ENCODE measurements at regions not wholly inside any gene's neighbourhood (a gene's known extent, or its start where the extent isn't known, plus 50 kb on each side); places are given as distances from the start of the nearest gene placed in this dataset.

DNA sequence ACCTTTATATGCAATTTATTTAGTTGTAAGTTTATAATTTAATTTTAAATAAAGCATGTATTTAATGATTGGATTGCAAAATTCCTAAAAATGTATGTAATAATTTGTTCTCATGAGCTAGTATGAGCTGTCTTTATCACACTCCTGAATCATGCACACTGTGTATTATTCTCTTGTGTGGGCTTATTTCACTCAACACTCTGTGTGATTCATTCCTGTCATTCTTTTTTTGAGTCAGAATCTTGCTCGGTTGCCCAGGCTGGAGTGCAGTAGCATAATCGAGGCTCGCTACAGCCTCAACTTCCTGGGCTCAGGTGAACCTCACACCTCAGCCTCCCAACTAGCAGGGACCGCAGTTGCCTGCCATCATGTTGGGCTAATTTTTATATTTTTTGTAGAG is 123.1 kb upstream of the SLC34A2 start:
- ATAC-seq (ENCODE audit: poor library complexity): no peak
- Histone ChIP-seq H3K4me1 (ENCODE audit: insufficient read depth, low read length) (no peaks in the 10 kb centered on the region), H3K36me3 (ENCODE audit: insufficient read depth, low read length) (no peaks in the 10 kb centered on the region), H3K9me3 (ENCODE audit: control insufficient read depth in 1 of 2, insufficient read depth in 1 of 2, low read length in 2 of 2) (no peaks in the 10 kb centered on the region), H3K4me3 (ENCODE audit: low read length) (no peak overlapping the region), H3K27ac (ENCODE audit: low read depth in 1 of 2, low read length in 2 of 2) (no peak overlapping the region), H3K27me3 (ENCODE audit: control insufficient read depth in 1 of 2, insufficient read depth in 2 of 2, low read length in 2 of 2) (no peaks in the 10 kb centered on the region)
- no peaks in the 10 kb centered on the region for H3K36me3 Mint-ChIP-seq (ENCODE audit: low read depth)
- DNase-seq: no peak
- intact Hi-C loops (cut with DNase I, micrococcal nuclease): no loop called here
- TF ChIP-seq, protein P1, sequence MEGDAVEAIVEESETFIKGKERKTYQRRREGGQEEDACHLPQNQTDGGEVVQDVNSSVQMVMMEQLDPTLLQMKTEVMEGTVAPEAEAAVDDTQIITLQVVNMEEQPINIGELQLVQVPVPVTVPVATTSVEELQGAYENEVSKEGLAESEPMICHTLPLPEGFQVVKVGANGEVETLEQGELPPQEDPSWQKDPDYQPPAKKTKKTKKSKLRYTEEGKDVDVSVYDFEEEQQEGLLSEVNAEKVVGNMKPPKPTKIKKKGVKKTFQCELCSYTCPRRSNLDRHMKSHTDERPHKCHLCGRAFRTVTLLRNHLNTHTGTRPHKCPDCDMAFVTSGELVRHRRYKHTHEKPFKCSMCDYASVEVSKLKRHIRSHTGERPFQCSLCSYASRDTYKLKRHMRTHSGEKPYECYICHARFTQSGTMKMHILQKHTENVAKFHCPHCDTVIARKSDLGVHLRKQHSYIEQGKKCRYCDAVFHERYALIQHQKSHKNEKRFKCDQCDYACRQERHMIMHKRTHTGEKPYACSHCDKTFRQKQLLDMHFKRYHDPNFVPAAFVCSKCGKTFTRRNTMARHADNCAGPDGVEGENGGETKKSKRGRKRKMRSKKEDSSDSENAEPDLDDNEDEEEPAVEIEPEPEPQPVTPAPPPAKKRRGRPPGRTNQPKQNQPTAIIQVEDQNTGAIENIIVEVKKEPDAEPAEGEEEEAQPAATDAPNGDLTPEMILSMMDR (IDR thresholded peaks at IDR 0.05): no peak
- ChIA-PET POLR2A (no interaction called here), CTCF (no interaction called here)
- H3K9me3 Mint-ChIP-seq: no peaks in the 10 kb centered on the region
- H3K4me3 Mint-ChIP-seq: no peak overlapping the region
- peaks cover 15% of the 10 kb centered on the region for H3K27me3 Mint-ChIP-seq
- H3K4me1 Mint-ChIP-seq (ENCODE audit: low read depth): no peaks in the 10 kb centered on the region
- no peak overlapping the region for H3K27ac Mint-ChIP-seq

- no peak overlapping the region for H3K4me3 ChIP-seq (ENCODE audit: low read length)
- no peaks in the 10 kb centered on the region for H3K4me1 ChIP-seq (ENCODE audit: insufficient read depth, low read length)
- peaks cover 15% of the 10 kb centered on the region for H3K27me3 Mint-ChIP-seq
- no peak overlapping the region for H3K4me3 Mint-ChIP-seq
- H3K27me3 ChIP-seq (ENCODE audit: control insufficient read depth in 1 of 2, insufficient read depth in 2 of 2, low read length in 2 of 2): no peaks in the 10 kb centered on the region
- no peak overlapping the region for H3K27ac Mint-ChIP-seq
- TF ChIP-seq, protein P1 (IDR thresholded peaks at IDR 0.05): no peak
- ATAC-seq (ENCODE audit: poor library complexity) (no peak), DNase-seq (no peak)
- POLR2A ChIA-PET: no interaction called here
- intact Hi-C loops (cut with DNase I, micrococcal nuclease): no loop called here
- H3K9me3 Mint-ChIP-seq: no peaks in the 10 kb centered on the region
- H3K36me3 ChIP-seq (ENCODE audit: insufficient read depth, low read length): no peaks in the 10 kb centered on the region
- H3K9me3 ChIP-seq (ENCODE audit: control insufficient read depth in 1 of 2, insufficient read depth in 1 of 2, low read length in 2 of 2): no peaks in the 10 kb centered on the region
- CTCF ChIA-PET: no interaction called here
- no peak overlapping the region for H3K27ac ChIP-seq (ENCODE audit: low read depth in 1 of 2, low read length in 2 of 2)
- no peaks in the 10 kb centered on the region for H3K4me1 Mint-ChIP-seq (ENCODE audit: low read depth)
- H3K36me3 Mint-ChIP-seq (ENCODE audit: low read depth): no peaks in the 10 kb centered on the region
Observed at GRCh38 chr4:25533256-25533655, 122.4 kb upstream of the SLC34A2 start.

GRCh38 chr4:25535278-25535677 is 120.4 kb upstream of the SLC34A2 start:
- no peak for DNase-seq

More at GRCh38 chr4:25535278-25535677, 120.4 kb upstream of the SLC34A2 start:
- intact Hi-C loops (cut with DNase I, micrococcal nuclease): no loop called here
- CTCF ChIA-PET: no interaction called here
- Mint-ChIP-seq H3K27ac (no peak overlapping the region), H3K27me3 (peaks cover 15% of the 10 kb centered on the region), H3K4me3 (no peak overlapping the region), H3K36me3 (ENCODE audit: low read depth) (no peaks in the 10 kb centered on the region), H3K4me1 (ENCODE audit: low read depth) (no peaks in the 10 kb centered on the region), H3K9me3 (no peaks in the 10 kb centered on the region)
- Histone ChIP-seq H3K9me3 (ENCODE audit: control insufficient read depth in 1 of 2, insufficient read depth in 1 of 2, low read length in 2 of 2) (no peaks in the 10 kb centered on the region), H3K4me3 (ENCODE audit: low read length) (no peak overlapping the region), H3K27ac (ENCODE audit: low read depth in 1 of 2, low read length in 2 of 2) (no peak overlapping the region), H3K36me3 (ENCODE audit: insufficient read depth, low read length) (no peaks in the 10 kb centered on the region), H3K4me1 (ENCODE audit: insufficient read depth, low read length) (no peaks in the 10 kb centered on the region), H3K27me3 (ENCODE audit: control insufficient read depth in 1 of 2, insufficient read depth in 2 of 2, low read length in 2 of 2) (no peaks in the 10 kb centered on the region)
- TF ChIP-seq, protein P1 (IDR thresholded peaks at IDR 0.05): no peak
- POLR2A ChIA-PET: no interaction called here
- no peak for ATAC-seq (ENCODE audit: poor library complexity)
